SHP77 treated with DMSO at 0.1 percent for 48 hours (cell line): ENCODE measurements at regions not wholly inside any gene's neighbourhood (a gene's known extent, or its start where the extent isn't known, plus 50 kb on each side); places are given as distances from the start of the nearest gene placed in this dataset.

Experiments used
- DNase-seq: peaks from one replicate; lab custom pipeline; 2025; lab: John Stamatoyannopoulos, UW

DNA sequence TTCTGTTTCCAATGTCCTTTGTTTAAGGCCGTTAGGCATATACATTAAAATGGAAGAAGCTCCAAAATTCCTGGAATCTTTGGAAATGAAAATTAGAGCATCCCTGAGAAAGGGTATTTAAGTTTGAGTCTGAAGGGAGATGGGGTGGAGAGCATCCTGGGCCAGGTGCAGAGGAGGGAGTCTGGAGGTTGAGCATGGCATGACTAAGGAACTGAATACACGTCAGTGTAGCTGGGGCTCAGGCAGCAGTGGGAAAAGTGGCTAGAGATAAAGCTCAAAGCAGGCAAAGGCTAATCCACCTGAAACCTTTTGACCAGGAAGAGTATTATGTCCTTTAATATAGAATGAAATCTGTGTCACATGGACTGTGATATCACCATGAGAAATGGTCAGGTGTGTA is 669.0 kb upstream of the RBFOX1 start:
- DNase-seq = no peak

DNA sequence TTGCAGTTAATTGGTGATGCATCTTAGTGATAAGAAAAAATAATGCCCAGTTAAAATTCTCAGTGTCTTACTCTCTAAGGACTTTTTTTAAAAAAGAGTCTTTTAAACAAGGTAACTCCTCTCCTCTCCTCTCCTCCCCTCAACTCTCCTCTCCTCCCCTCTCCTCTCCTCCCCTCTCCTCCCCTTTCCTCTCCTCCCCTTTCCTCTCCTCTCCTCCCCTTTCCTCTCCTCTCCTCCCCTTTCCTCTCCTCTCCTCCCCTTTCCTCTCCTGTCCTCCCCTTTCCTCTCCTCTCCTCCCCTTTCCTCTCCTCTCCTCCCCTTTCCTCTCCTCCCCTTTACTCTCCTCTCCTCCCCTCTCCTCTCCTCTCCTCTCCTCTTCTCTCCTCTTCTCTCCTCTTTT is 675.9 kb upstream of the RBFOX1 start:
- no peak for DNase-seq

DNA sequence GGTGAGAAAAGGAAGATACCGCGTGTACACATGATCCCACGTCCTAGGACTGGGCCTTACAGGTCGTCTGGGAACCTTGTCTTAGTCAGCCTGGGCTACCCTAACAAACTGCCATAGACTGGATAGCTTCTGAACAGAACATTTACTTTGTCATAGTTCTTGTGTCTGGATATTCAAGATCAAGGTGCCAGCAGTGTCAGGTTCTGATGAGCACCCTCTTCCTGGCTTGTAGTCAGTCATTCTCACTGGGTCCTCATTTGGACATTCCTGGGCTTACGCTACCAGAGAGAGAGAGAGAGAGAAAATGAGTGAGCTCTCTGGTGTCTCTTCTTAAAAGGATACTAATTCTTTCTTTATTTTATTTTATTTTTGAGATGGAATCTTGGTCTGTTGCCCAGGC is 685.8 kb upstream of the RBFOX1 start:
- DNase-seq = no peak

DNA sequence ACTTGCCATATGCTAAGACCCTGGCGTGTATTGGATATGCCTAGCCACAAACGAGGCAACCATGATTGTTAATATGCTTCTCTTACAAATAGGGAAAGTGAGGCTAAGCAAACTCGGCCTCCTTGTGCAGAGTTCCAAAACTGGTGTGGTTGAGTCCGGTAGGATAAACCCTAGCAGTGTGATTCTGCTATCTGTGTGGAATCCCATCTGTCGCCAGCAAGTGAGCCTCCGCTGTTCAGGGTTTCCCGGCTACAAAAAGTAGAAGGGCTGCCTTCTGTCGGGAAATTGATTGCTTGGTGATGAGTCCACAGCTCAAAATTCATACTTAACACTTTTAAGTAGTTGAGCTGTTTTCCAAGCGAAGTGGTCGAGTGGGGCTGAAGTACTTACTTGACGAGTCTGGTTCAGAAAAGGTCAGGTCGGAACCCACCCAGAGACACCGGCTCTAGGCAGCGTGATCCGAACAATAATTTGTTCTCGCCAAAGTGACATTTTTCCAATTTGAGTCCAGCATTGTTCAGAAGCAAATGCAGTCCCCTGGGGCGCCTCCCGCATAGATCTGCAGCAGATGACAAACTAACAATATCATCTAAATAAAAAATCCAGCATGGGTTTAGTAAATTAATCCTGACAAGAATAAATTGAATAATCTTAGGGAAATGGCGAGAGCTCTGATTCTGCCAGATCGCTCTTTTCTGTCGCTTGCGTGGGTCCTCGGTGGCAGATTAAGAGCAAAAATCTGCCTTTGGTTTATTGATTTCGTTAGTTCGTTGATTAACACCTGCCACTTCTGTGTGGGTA is 686.7 kb upstream of the RBFOX1 start:
- DNase-seq = no peak

DNA sequence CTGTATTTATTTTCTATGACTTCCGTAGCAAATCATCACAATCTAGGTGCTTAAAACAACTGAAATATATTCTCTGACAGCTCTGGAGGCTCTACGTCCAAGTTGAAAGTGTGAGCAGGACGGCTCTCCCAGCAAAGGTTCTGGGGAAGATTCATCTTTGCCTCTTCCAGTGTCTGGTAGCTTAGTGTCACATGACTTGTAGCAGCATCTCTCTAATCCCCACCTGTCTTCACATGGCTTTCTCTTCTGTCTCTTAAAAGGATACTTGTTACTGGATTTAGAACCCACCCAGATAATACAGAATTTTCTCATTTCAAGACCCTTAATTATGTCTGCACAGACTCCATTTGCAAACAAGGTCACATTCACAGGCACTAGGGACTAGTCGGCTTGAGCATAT is 687.7 kb upstream of the RBFOX1 start:
- DNase-seq = no peak

DNA sequence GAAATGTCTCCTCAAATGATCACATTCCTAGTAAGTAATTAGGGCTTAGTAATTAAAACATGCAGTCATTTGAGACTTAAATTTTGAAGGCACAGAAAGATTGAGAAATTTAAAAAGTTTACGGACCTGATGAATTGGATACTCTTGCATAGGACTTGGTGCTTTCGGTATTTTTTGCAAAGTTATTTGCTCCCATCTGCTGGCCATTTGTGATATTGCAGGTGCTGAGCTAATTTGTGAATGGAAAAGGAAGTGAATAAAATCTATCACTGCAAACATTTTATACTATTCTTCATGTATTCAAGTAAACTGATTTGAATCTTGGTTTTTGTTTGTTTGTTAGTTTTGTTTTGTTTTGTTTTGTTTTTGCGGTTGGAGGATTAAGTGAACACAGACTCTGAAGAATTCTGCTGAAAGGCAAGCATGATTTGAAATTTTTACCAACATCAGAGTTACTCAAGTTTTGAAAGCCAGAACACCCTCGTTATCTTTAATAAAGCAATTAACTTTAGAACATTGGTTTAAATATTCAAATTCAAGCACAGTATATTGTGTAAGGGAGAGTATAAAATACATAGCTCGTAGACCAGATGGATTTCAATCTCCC is 689.5 kb upstream of the RBFOX1 start:
- no peak for DNase-seq

DNA sequence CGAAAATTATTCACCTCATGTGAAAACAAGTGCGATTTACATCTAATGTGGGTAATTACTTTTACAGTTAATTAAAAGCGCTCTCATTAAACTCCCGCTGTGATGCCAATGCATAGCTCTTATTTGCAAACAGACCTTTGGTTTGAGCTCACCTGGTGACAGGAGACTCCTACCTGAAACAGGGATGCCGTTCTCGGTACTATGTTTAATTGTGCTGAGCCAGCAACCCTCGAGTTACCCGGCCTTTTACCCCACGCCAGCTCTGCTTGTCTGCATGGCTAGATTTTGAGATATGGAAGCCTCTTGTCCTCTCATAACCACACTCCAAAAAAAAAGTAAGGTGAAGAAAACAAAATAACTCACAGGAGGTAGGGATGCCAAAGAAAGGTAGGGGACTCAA is 690.4 kb upstream of the RBFOX1 start:
- no peak for DNase-seq

DNA sequence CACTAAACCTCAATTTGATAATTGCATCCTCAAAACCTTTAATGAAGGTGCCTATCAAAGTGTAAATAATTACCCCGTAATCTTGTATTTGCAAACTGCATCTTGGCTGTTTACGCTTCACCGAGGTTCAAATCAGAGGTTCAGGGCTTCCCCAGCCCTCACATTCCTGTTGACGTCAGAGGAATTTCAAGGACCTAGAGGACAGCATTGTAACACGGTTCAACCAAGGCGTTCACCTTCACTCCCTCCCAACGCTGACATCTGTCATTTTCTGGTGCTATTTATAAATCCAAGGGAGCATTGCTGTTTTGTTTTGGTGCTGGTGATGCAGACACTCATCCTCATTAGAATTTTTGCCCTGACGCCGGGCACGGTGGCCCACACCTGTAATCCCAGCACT is 691.6 kb upstream of the RBFOX1 start:
- DNase-seq = no peak

DNA sequence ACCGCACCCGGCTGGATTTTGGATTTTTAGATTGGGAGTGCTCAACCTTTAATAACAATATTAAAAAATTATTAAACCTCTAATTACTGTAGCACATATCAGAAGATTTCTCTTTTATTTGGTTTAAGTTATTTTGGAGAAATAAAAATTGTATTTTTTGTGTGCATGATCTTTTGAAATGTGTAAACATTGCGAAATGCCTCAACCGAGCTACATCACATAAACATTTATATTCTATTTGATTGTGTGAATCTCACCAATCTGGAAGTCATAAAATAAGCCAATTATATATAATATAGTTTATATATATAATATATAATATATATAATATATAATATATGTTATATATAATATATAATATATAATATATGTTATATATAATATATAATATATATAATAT is 696.2 kb upstream of the RBFOX1 start:
- DNase-seq = no peak

DNA sequence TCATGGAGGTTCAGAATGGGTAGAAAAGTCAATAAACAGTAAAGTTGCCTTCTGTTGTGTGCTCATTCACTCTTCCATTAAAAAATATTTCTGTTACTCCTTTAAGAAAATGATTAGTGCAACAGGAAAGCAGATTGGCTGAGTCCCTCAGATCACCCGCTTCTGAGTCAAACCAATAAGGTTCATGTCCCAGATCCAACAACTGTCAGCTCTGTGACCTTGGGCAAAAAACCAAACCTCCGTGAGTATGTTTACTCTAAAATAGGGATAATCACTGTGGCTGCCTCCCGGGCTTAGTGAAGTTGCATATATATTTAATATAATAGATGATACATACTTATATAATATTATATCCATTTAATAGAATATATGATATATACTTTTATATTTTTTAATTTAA is 698.5 kb upstream of the RBFOX1 start:
- DNase-seq = no peak

DNA sequence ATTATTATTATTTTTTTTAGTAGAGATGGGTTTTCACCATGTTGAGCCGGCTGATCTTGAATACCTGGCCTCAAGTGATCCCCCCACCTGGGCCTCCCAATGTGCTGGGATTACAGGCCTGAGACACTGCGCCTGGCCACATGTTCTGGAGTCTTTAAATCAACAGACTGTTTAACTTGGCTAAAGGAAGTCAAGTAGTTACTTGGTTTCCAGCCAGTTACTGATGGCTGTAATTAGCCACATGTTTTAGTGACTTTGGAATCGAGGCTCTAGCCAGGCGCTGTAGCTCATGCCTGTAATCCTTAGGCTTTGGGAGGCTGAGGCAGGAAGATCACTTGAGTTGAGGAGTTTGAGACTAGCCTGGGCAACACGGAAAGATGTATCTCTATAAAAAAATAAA is 699.2 kb upstream of the RBFOX1 start:
- DNase-seq = no peak

DNA sequence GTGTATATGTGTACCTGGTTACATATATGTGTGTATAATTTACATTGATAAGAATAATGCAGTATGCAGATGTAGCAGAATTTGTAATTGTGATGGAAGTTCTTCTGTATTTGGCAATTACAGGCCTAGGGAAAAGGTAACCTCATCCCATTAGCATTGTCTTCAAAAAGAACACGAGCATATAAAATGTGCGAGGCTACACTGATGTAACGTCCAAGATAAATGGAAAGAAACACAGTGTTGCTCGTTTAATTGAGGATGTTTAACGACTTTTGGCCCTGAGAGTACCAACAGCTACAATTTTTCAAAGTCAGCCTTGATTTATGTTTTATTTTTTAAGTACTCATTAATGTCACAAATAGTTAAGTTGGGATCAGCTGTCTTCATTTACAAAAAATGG is 703.5 kb upstream of the RBFOX1 start:
- no peak for DNase-seq

DNA sequence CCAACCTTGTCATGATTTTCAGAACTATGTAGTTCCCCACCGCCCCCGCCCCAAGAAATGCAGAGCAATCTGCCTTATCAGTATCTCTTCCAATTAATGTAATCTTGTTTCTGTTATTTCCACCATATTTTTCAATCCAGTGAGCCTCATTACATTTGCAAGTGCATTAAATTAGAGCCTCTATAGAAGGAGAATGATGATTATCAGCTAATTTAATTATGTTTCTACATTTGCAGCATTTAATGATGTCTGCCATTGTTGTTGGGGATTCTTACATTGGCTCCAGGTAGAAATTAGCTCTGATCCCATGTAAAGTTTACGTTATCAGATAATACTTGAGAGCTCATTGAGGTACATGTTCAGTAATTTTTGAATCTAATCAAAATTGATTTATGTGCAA is 707.0 kb upstream of the RBFOX1 start:
- DNase-seq = no peak

DNA sequence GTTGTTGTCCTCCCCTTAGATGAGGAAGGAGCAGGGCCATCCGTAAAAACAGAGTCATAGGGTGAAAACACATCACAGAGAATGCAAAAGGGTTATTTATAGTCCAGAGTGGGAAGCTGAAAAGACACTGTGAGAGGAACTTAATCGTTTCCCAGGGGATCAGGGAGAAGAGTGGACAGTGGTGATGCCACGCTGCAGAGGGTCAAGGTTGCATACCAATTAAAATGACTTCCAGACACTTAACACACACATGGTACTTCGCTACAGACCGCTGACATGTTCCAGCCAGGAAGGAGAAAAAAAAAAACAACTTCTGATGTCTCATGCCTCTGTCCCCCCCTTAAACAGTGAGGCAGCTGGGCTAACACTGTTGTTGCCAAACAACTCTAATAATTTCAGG is 713.8 kb upstream of the RBFOX1 start:
- no peak for DNase-seq

DNA sequence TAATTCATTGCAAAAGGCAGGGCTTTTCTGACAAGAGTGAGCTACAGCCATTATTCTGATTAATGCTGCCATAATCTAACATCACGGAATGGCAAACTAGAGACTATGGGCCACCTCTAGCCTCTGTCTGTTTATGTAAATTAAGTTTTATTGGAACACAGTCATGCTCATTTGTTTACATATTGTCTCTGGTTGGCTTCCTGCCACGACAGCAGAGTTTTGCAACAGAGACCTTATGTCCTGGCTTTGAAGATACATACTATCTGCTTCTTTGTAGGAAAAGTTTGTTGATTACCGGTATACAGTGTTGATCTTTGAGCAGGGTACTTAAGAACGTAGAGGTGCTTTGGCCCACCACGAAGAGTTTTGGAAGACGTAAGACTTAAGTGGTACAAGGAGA is 715.9 kb upstream of the RBFOX1 start:
- DNase-seq = no peak

DNA sequence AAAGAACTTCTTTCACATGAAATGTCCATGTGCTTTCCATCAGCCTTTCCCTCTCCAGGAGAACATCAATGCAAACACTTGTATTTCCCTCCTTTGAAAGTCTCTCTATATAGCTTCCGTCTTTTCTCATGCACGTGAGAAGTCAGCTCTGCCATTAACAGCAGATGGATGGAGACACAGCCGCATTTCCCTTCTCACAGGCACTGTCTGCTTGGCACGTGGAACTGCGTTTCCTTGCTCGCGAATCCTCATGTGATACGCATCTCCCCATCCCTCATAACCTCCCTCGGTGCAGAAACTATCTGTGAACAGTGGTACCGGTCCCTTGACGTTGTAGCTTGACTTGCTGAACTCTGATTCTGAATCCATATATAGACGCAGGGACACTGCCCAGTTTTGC is 717.0 kb upstream of the RBFOX1 start:
- DNase-seq = no peak

DNA sequence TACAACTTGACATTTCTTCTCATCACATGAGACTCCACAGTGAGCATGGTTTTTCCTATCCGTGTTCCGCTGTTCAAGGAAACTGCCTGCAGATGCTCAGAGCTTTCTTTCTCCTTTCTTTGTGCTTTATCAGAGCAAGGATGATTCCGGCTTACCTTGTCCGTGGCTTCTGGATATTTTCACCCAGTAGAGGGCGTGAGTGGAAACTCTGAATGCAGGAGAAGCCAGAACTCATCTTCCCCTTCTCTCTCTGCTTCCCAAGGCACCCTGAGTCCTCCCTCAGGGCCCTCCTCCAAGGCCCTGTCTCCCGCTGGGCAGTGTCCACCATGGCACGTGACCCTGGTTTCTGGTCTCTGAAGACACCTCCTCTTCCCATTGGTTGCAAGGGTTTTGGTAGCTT is 721.1 kb upstream of the RBFOX1 start:
- DNase-seq = no peak

DNA sequence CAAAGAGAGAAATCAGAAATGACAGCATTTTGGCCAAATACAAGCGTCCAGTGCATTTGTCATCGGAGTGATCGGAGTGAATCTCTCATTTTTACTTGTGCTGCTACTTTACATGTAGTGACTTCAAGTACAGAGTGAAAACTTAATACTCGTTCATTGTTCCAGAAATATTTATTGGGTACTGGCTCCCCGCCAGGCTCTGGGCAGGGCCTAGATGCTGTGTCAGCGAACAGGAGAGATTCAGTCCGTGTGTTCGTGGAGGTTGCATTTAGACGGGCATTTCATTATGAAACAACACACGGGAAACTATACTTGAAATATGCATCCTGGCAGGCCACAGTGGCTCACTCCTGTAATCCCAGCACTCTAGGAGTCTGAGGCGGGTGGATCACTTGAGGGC is 727.2 kb upstream of the RBFOX1 start:
- no peak for DNase-seq

DNA sequence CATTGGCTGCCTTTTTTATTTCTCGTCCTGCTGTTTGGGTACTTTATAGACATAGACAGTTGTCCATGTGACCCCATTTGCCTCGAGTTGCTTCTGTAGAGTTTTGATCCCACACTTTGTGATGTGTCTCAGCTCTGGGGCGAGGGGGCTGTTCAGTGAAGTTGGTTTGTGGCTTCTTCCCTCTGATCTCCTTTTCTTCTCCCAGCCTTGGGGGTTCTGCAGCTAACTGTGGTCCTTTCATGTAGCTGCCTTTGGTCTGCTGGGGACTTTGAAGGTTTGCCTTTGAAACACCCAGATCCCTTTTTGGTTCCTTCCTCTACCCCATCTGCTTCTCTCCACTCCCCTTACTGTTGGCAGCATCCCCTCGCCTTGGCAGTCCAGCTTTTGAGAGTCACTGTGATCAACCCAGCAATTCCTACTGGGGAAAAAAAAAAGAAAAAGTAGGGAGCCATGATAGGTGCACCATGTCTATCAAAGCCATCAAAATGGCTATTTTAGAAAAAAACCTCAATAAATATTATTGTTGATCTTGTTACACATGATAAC is 728.8 kb upstream of the RBFOX1 start:
- no peak for DNase-seq

DNA sequence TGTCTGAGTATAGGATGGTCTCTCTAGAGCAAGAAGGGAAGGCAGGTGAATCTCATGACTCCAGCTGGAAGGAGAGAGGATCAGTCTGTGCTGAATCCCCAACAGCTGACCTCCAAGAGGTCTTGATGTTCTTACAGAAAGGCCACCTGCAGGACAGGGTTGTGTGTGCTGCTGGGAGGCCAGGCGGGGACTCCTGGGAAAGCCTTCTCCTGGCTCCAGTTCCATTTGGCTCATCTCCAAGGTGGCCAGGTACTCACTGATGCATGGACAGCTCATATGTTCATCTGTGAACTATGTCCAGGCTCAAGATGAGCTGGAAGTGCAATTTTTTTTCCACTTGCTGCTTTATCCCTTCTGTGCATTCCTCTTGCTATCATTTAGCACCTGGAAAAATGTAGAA is 730.2 kb upstream of the RBFOX1 start:
- no peak for DNase-seq

DNA sequence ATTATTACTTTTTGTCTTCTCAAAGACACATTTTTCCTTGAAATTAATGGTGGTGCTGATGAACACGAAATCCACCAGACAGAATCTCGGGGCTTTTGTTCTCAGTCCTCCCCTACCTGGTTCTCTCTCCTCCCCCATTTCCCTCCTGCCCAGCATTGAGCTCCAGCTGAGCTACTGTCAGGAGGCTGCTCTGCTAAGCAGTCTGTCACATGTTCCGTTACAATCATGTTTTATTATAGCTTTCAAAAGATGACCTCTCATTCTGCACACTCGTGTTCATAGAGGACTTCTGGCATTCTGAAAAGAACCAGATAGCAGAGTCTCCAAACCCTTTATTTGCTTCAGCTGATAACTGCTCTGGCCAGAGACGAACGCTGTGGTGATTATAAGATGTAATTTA is 732.5 kb upstream of the RBFOX1 start:
- DNase-seq = no peak

DNA sequence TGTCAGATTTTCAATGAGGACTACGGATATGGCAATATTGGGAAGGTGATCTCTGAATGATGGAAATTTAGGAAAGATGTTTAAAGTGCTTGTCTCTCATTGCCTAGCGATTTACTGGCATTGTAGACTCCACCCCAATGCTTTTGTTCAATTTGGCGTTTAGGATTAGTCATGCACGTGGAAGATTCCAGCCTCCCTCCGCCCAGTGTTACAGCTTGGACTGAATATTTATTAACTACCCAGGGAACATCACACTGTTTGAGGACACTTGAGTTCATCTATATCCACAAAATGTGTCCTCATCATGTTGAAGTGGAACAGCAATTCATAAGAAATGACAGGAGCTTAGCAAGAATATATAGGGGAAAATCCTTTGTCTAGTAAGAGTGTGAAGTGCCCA is 738.8 kb upstream of the RBFOX1 start:
- no peak for DNase-seq

DNA sequence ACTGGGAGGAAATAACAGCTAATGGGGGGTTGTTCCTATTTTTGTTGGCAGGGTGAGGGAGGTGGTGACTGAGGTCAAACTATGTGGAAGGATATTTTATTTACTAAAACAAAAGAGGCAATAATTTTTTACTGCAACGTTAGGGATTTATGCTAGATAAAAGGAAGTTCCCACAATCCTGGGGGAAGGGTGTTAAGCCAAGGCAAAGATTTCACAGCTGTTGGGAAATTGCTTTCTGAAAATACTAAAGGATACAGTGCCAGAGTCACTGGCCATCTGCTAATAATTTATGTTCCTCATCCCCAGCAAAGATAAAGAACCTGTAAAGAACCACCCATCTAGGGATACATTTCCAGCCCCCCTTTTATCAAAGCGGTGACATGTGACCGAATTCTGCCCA is 756.0 kb upstream of the RBFOX1 start:
- no peak for DNase-seq

DNA sequence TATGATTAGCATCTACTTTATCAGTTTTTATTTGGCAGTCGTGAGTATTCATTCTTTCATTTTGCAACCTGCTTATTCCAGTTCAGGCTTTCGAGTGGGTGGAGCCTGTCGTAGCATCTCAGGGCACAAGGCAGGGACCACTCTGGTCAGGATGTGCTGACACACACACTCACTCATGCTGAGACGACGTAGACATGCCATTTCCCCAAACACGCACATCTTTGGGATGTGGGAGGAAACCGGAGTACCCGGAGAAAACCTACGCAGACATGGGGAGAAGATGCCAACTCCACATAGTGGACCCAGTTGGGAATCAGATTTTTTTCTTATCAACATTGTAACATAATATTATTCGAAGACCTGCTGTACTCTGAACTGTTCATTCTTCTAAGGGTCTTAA is 756.5 kb upstream of the RBFOX1 start:
- DNase-seq = no peak
